Fibroblast of lung (primary cell): ENCODE measurements at regions not wholly inside any gene's neighbourhood (a gene's known extent, or its start where the extent isn't known, plus 50 kb on each side); places are given as distances from the start of the nearest gene placed in this dataset.
A peak's percentile ranks its signal among the peaks of the same experiment; 100 is the strongest.

Experiments used
- DNase-seq, 2 donors: peaks; one replicate each; pipeline versions ENCODE4 v3.0.0 to v3.0.0-alpha.2; 2010; ENCODE audit warnings: low read depth in 2 of 2
- H2AFZ ChIP-seq: 2 replicates; pipeline ENCODE4 v1.5.1; 2012; ENCODE audit warnings: low read length, control low read depth, inconsistent platforms
- H3K27ac ChIP-seq: 2 replicates; pipeline ENCODE4 v1.5.1; 2011; ENCODE audit warnings: low read length, control low read depth; ENCODE audit not compliant: insufficient read depth
- H3K27me3 ChIP-seq: 2 replicates; pipeline ENCODE4 v1.5.1; 2011; ENCODE audit warnings: mild to moderate bottlenecking, low read length; ENCODE audit not compliant: control insufficient read depth, insufficient read depth
- H3K36me3 ChIP-seq: 2 replicates; pipeline ENCODE4 v1.5.1; 2011; ENCODE audit warnings: low read length; ENCODE audit not compliant: control insufficient read depth, insufficient read depth
- H3K4me1 ChIP-seq: 2 replicates; pipeline ENCODE4 v1.5.1; 2011; ENCODE audit warnings: low read length; ENCODE audit not compliant: control insufficient read depth, insufficient read depth; ENCODE audit errors: extremely low read depth
- H3K4me2 ChIP-seq: 2 replicates; pipeline ENCODE4 v1.5.1; 2011; ENCODE audit warnings: low read length, control low read depth; ENCODE audit not compliant: insufficient read depth; ENCODE audit errors: extremely low read depth
- H3K4me3 ChIP-seq, 4 experiments: fragments of 200-600 bp in 1 of 4; sonication (generic) in 1 of 4; replicated peaks in 1 of 4; 2 replicates each; pipeline ENCODE4 v1.5.1; 2011 to 2016; ENCODE audit warnings: low read length in 4 of 4, low read depth in 3 of 4, mild to moderate bottlenecking in 3 of 4, control low read depth in 2 of 4, inconsistent platforms in 1 of 4, mixed read lengths in 1 of 4; ENCODE audit not compliant: insufficient read depth in 1 of 4; ENCODE audit errors: control extremely low read depth in 1 of 4
- H3K79me2 ChIP-seq: 2 replicates; pipeline ENCODE4 v1.5.1; 2012; ENCODE audit warnings: mild to moderate bottlenecking, low read length, inconsistent platforms; ENCODE audit not compliant: control insufficient read depth, insufficient read depth
- H3K9ac ChIP-seq: 2 replicates; pipeline ENCODE4 v1.5.1; 2011; ENCODE audit warnings: mild to moderate bottlenecking, low read length, control low read depth; ENCODE audit not compliant: insufficient read depth
- H3K9me3 ChIP-seq: 2 replicates; pipeline ENCODE4 v1.5.1; 2012; ENCODE audit warnings: low read depth, low read length; ENCODE audit not compliant: control insufficient read depth, insufficient read depth
- H4K20me1 ChIP-seq: 2 replicates; pipeline ENCODE4 v1.5.1; 2011; ENCODE audit warnings: low read length; ENCODE audit not compliant: control insufficient read depth, insufficient read depth; ENCODE audit errors: extremely low read depth
- EZH2 ChIP-seq: IDR thresholded peaks from 2 replicates; pipeline ENCODE4 v1.5.1; 2012; ENCODE audit warnings: low read length, control low read depth, mild to moderate bottlenecking; ENCODE audit errors: missing control alignments
- TF ChIP-seq, protein P1 (sequence below), 2 donors: IDR thresholded peaks in 1 of 2; conservative IDR thresholded peaks in 1 of 2; 1 replicate in 1 of 2; 2 replicates in 1 of 2; pipeline ENCODE4 v1.5.1; 2011 to 2012; ENCODE audit warnings: low read length in 2 of 2, control low read depth in 1 of 2, inconsistent platforms in 1 of 2, low read depth in 1 of 2, mild to moderate bottlenecking in 1 of 2

DNA sequence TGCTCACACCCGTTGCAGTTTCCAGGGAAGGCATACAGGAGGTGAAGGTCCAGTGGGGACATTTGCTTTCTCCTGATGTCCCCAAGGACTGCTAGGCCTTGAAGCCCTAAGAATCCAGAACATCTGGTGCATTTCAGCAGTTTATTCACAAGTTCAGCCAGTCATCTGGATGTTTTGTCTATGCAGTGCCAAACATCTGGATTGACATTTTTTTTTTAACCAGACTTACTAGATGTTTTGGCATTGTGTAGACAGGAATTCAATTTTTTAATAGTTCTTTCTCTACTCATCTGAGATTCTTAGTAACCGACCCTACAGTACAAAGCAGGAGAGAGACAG, 256.2 kb downstream of the CLIC5 start:
- no peak overlapping the region for H3K4me3 ChIP-seq
- H3K4me1 ChIP-seq = no peaks in the 10 kb centered on the region
- no peak overlapping the region for H3K9ac ChIP-seq
- no peak overlapping the region for H3K4me2 ChIP-seq
- no peak for DNase-seq
- no peaks in the 10 kb centered on the region for H4K20me1 ChIP-seq
- no peak for TF ChIP-seq EZH2
- TF ChIP-seq, protein P1, sequence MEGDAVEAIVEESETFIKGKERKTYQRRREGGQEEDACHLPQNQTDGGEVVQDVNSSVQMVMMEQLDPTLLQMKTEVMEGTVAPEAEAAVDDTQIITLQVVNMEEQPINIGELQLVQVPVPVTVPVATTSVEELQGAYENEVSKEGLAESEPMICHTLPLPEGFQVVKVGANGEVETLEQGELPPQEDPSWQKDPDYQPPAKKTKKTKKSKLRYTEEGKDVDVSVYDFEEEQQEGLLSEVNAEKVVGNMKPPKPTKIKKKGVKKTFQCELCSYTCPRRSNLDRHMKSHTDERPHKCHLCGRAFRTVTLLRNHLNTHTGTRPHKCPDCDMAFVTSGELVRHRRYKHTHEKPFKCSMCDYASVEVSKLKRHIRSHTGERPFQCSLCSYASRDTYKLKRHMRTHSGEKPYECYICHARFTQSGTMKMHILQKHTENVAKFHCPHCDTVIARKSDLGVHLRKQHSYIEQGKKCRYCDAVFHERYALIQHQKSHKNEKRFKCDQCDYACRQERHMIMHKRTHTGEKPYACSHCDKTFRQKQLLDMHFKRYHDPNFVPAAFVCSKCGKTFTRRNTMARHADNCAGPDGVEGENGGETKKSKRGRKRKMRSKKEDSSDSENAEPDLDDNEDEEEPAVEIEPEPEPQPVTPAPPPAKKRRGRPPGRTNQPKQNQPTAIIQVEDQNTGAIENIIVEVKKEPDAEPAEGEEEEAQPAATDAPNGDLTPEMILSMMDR (conservative IDR thresholded peaks at IDR 0.05 in 1 of 2, IDR thresholded peaks at IDR 0.05 in 1 of 2; ENCODE audit: low read depth in 1 of 2, low read length in 2 of 2) = no peak
- H3K79me2 ChIP-seq = no peaks in the 10 kb centered on the region
- H3K9me3 ChIP-seq = no peaks in the 10 kb centered on the region
- no peaks in the 10 kb centered on the region for H3K27me3 ChIP-seq
- no peak overlapping the region for H3K27ac ChIP-seq
- H3K36me3 ChIP-seq = no peaks in the 10 kb centered on the region
- no peak overlapping the region for H2AFZ ChIP-seq

DNA sequence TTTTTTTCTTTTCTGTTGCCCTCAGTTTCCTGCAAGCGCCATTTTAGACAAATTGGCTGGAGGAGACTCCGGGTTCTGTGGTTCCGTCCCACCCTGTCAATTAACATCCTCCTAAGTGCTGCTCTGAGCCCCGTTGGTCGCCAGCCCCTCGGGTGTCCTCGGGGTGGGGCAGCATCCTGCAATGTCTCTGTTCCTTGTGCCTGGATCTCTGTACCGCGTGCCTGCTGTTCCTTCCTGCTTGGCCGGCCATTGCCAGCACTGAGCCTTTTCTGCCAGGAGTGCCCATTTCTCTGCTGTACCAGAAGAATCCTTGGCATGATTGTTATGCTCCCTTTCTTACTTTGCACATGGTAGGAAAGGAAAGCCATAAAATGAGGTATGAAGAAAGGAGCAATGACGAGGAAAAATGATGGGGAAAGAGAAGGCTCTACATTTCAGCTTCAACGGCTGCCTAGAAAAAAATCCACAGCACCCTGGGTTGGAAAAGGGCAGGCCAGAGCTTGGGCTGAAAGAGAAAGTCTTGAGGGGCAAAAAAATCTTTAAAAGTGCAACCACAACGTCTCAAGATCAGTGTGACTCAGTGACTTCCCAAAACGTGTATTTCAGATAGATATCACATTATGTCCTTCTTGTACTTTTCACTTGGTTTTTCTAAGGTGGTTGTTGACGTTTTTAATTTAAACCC, 256.7 kb downstream of the CLIC5 start:
- H4K20me1 ChIP-seq = no peaks in the 10 kb centered on the region
- no peak overlapping the region for H3K27ac ChIP-seq
- H3K9me3 ChIP-seq = no peaks in the 10 kb centered on the region
- no peaks in the 10 kb centered on the region for H3K27me3 ChIP-seq
- H3K4me1 ChIP-seq = no peaks in the 10 kb centered on the region
- no peaks in the 10 kb centered on the region for H3K36me3 ChIP-seq
- no peak overlapping the region for H3K9ac ChIP-seq
- H3K4me3 ChIP-seq = no peak overlapping the region
- no peak overlapping the region for H3K4me2 ChIP-seq
- peak in 1 of 2 donors; percentile 8 for DNase-seq
- TF ChIP-seq EZH2 = no peak
- TF ChIP-seq, protein P1 (conservative IDR thresholded peaks at IDR 0.05 in 1 of 2, IDR thresholded peaks at IDR 0.05 in 1 of 2; ENCODE audit: low read depth in 1 of 2, low read length in 2 of 2) = no peak
- no peaks in the 10 kb centered on the region for H3K79me2 ChIP-seq
- no peak overlapping the region for H2AFZ ChIP-seq

DNA sequence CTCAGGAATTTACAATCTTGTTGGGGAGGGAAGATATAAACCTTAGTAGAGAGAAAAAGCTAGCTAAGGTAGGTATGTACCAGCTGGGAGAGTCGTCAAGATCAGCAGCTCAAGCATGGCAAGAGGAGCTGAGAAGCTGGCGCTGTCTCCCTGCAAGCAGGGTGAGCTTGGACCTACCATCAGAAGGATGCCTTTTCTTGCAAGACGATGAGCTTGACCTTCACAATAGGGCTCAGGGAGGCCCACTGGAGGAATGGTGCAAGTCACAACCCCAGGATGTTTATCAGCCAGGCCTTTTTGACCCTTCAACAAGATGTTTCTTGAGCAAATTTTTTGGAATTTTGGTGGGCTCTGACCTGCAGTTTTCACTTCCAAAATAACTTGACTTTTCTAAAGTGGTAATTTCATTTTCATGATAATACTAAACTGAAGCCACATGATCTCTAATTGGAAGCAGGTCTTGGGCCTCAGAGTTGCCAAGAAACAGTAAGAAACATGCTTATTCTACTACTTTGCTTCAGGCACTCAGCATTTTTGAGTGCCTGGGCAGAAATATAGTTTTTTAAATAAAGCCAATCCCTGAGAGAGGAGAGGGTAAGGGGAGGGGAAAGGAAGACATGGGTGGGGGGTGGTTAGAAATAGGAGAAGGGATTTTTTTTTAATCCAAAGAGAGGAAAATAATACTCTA, 258.1 kb downstream of the CLIC5 start:
- Histone ChIP-seq H3K4me2 (no peak overlapping the region), H3K27me3 (no peaks in the 10 kb centered on the region), H3K4me1 (no peaks in the 10 kb centered on the region), H3K4me3 (no peak overlapping the region), H4K20me1 (no peaks in the 10 kb centered on the region), H3K9ac (no peak overlapping the region), H3K9me3 (no peaks in the 10 kb centered on the region), H2AFZ (no peak overlapping the region), H3K36me3 (no peaks in the 10 kb centered on the region), H3K27ac (no peak overlapping the region), H3K79me2 (no peaks in the 10 kb centered on the region)
- no peak for DNase-seq
- TF ChIP-seq EZH2 = no peak
- TF ChIP-seq, protein P1 (conservative IDR thresholded peaks at IDR 0.05 in 1 of 2, IDR thresholded peaks at IDR 0.05 in 1 of 2; ENCODE audit: low read depth in 1 of 2, low read length in 2 of 2) = no peak
